WTC11 (cell line): ENCODE measurements at regions not wholly inside any gene's neighbourhood (a gene's known extent, or its start where the extent isn't known, plus 50 kb on each side); places are given as distances from the start of the nearest gene placed in this dataset.

Source experiments
- ATF1 ChIP-seq: sonication (generic); formaldehyde crosslinking; IDR thresholded peaks from 2 replicates; pipeline ENCODE4 v1.8.1; 2023; ENCODE audit warnings: mild to moderate bottlenecking, moderate library complexity, missing genetic modification reagents
- SP1 ChIP-seq: sonication (generic); formaldehyde crosslinking; conservative IDR thresholded peaks from 2 replicates; pipeline ENCODE4 v1.8.1; 2022; ENCODE audit warnings: missing genetic modification reagents
- TEAD1 ChIP-seq: sonication (generic); formaldehyde crosslinking; IDR thresholded peaks from 2 replicates; pipeline ENCODE4 v1.8.0; 2022; ENCODE audit warnings: mild to moderate bottlenecking, missing genetic modification reagents
- TF ChIP-seq, protein P1 (sequence below): fragments of 200-600 bp; IDR thresholded peaks from 2 replicates; pipeline ENCODE4 v1.8.0; 2022; ENCODE audit warnings: antibody characterized with exemption
- TF ChIP-seq, protein P2 (sequence below): sonication (generic); formaldehyde crosslinking; IDR thresholded peaks from 2 replicates; pipeline ENCODE4 v1.8.0; 2022; ENCODE audit warnings: mild to moderate bottlenecking, missing genetic modification reagents

DNA sequence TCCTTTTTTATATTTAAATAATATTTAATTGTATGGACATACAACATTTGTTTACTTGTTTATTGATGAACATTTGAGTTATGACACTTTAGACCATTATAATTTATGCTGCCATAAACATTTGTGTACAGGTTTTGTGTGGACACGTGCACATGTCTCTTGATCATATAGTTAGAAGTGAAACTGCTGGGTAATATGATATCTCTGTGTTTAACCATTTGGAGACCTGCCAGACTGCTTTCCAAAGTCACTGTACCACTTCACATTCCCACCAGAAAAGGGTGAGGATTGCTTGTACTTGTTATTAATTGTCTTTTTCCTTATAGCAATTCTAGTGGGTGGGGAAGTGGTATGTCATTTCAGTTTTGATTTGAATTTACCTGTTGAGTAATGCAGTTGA, 145.6 kb upstream of the KLHL1 start:
- TF ChIP-seq, protein P1, sequence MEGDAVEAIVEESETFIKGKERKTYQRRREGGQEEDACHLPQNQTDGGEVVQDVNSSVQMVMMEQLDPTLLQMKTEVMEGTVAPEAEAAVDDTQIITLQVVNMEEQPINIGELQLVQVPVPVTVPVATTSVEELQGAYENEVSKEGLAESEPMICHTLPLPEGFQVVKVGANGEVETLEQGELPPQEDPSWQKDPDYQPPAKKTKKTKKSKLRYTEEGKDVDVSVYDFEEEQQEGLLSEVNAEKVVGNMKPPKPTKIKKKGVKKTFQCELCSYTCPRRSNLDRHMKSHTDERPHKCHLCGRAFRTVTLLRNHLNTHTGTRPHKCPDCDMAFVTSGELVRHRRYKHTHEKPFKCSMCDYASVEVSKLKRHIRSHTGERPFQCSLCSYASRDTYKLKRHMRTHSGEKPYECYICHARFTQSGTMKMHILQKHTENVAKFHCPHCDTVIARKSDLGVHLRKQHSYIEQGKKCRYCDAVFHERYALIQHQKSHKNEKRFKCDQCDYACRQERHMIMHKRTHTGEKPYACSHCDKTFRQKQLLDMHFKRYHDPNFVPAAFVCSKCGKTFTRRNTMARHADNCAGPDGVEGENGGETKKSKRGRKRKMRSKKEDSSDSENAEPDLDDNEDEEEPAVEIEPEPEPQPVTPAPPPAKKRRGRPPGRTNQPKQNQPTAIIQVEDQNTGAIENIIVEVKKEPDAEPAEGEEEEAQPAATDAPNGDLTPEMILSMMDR, result no peak
- TF ChIP-seq SP1 (no peak), ATF1 (no peak), TEAD1 (CRISPR knock-in tag) (no peak)
- TF ChIP-seq, protein P2, sequence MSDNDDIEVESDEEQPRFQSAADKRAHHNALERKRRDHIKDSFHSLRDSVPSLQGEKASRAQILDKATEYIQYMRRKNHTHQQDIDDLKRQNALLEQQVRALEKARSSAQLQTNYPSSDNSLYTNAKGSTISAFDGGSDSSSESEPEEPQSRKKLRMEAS, result no peak
